CD14-positive monocyte (primary cell): ENCODE measurements at regions not wholly inside any gene's neighbourhood (a gene's known extent, or its start where the extent isn't known, plus 50 kb on each side); places are given as distances from the start of the nearest gene placed in this dataset.

Source experiments
- DNase-seq, 3 donors: peaks; one replicate each; pipeline ENCODE4 v3.0.0-alpha.2; 2011 to 2022
- H2AFZ ChIP-seq: 2 replicates; pipeline ENCODE4 v1.6.0; 2012; ENCODE audit warnings: mild to moderate bottlenecking, low read depth, low read length, inconsistent platforms; ENCODE audit not compliant: insufficient read depth, poor library complexity, severe bottlenecking
- H3K27ac ChIP-seq, 2 donors: 1 replicate in 1 of 2; 2 replicates in 1 of 2; pipeline ENCODE4 v1.5.1; 2012 to 2013; ENCODE audit warnings: low read length in 2 of 2, control low read depth in 1 of 2, inconsistent platforms in 1 of 2, low read depth in 1 of 2, mild to moderate bottlenecking in 1 of 2
- H3K27me3 ChIP-seq, 2 donors: one replicate each; pipeline versions ENCODE4 v1.6.0 to v1.6.1; 2011 to 2013; ENCODE audit warnings: low read length in 2 of 2; ENCODE audit not compliant: control insufficient read depth in 2 of 2, insufficient read depth in 2 of 2
- H3K36me3 ChIP-seq, 2 donors: replicated peaks in 1 of 2; 1 replicate in 1 of 2; 2 replicates in 1 of 2; pipeline versions ENCODE4 v1.5.1 to v1.6.1; 2012 to 2013; ENCODE audit warnings: low read length in 2 of 2, control low read depth in 1 of 2, inconsistent platforms in 1 of 2, mild to moderate bottlenecking in 1 of 2; ENCODE audit not compliant: insufficient read depth in 2 of 2, control insufficient read depth in 1 of 2
- H3K4me1 ChIP-seq, 2 donors: 1 replicate in 1 of 2; 2 replicates in 1 of 2; pipeline versions ENCODE4 v1.5.1 to v1.6.1; 2012 to 2013; ENCODE audit warnings: low read length in 2 of 2, control low read depth in 1 of 2, inconsistent platforms in 1 of 2, mild to moderate bottlenecking in 1 of 2, moderate library complexity in 1 of 2; ENCODE audit not compliant: insufficient read depth in 2 of 2, control insufficient read depth in 1 of 2
- H3K4me2 ChIP-seq: replicated peaks from 2 replicates; pipeline ENCODE3; 2012; ENCODE audit warnings: low read length, moderate library complexity, mild to moderate bottlenecking; ENCODE audit not compliant: poor library complexity, severe bottlenecking; ENCODE audit errors: extremely low read depth
- H3K4me3 ChIP-seq, 3 experiments: fragments of 200-600 bp in 1 of 3; sonication (generic) in 1 of 3; replicated peaks in 1 of 3; 1 replicate in 2 of 3; 2 replicates in 1 of 3; pipeline ENCODE4 v1.5.1; 2011 to 2013; ENCODE audit warnings: low read length in 3 of 3, mild to moderate bottlenecking in 3 of 3, control low read depth in 2 of 3, low read depth in 2 of 3, inconsistent platforms in 1 of 3, moderate library complexity in 1 of 3
- H3K79me2 ChIP-seq: 2 replicates; pipeline ENCODE4 v1.6.0; 2012; ENCODE audit warnings: mild to moderate bottlenecking, control low read depth, inconsistent platforms, low read length, moderate library complexity; ENCODE audit not compliant: insufficient read depth
- H3K9ac ChIP-seq: 2 replicates; pipeline ENCODE4 v1.6.0; 2017; ENCODE audit warnings: low read length, mild to moderate bottlenecking; ENCODE audit not compliant: insufficient read depth, poor library complexity, severe bottlenecking
- H3K9me3 ChIP-seq, 2 donors: replicated peaks in 1 of 2; 1 replicate in 1 of 2; 2 replicates in 1 of 2; pipeline versions ENCODE4 v1.5.1 to v1.6.1; 2012 to 2013; ENCODE audit warnings: low read length in 2 of 2, control low read depth in 1 of 2; ENCODE audit not compliant: control insufficient read depth in 1 of 2, insufficient read depth in 1 of 2
- H4K20me1 ChIP-seq: 2 replicates; pipeline ENCODE4 v1.6.0; 2012; ENCODE audit warnings: mild to moderate bottlenecking, low read length, control low read depth, moderate library complexity; ENCODE audit not compliant: insufficient read depth
- H3K27ac Mint-ChIP-seq, 7 donors: one replicate each; pipeline ENCODE4 v1.8.0; 2020; ENCODE audit warnings: mild to moderate bottlenecking in 7 of 7, mixed read lengths in 7 of 7, moderate library complexity in 6 of 7, inconsistent platforms in 2 of 7
- H3K27me3 Mint-ChIP-seq, 3 donors: one replicate each; pipeline ENCODE4 v1.8.0; 2021 to 2022; ENCODE audit warnings: low read depth in 3 of 3, mild to moderate bottlenecking in 3 of 3, mixed read lengths in 3 of 3, moderate library complexity in 3 of 3, inconsistent platforms in 1 of 3
- H3K36me3 Mint-ChIP-seq, 2 donors: one replicate each; pipeline ENCODE4 v1.8.0; 2020; ENCODE audit warnings: mixed read lengths in 2 of 2, inconsistent platforms in 1 of 2, mild to moderate bottlenecking in 1 of 2
- H3K4me1 Mint-ChIP-seq: one replicate; pipeline ENCODE4 v1.8.0; 2020; ENCODE audit warnings: mild to moderate bottlenecking, mixed read lengths
- H3K4me3 Mint-ChIP-seq, 2 donors: one replicate each; pipeline ENCODE4 v1.8.0; 2020; ENCODE audit warnings: mild to moderate bottlenecking in 2 of 2, mixed read lengths in 2 of 2, moderate library complexity in 1 of 2
- H3K9me3 Mint-ChIP-seq, 7 donors: one replicate each; pipeline ENCODE4 v1.8.0; 2020 to 2022; ENCODE audit warnings: mixed read lengths in 7 of 7, mild to moderate bottlenecking in 6 of 7, moderate library complexity in 6 of 7, inconsistent platforms in 2 of 7
- CTCF ChIP-seq: fragments of 200-600 bp; IDR thresholded peaks from one replicate; pipeline ENCODE4 v1.8.0; 2022; ENCODE audit warnings: antibody characterized with exemption, mild to moderate bottlenecking
- WGBS: methylation state at CpG from one replicate; pipeline ENCODE4 v1.1.5; 2013; ENCODE audit warnings: missing lambda C conversion rate; ENCODE audit not compliant: insufficient coverage; 5-methylcytosine and 5-hydroxymethylcytosine counted together
- intact Hi-C, 2 donors: fragments of 100-400 bp; cut with micrococcal nuclease; formaldehyde crosslinking; loops; one replicate each; pipeline versions ENCODE4 v1.15.0 to v1.15.1; 2023

- intact Hi-C loops = no loop called here
- Mint-ChIP-seq H3K27ac (no peak overlapping the region), H3K9me3 (peaks cover 0 to 12% (median 2%) of the 10 kb centered on the region in 7 donors), H3K36me3 (no peaks in the 10 kb centered on the region), H3K4me3 (no peak overlapping the region), H3K27me3 (peaks cover 1 to 5% (median 4%) of the 10 kb centered on the region in 3 donors), H3K4me1 (no peaks in the 10 kb centered on the region)
- no peaks in the 10 kb centered on the region for H3K27me3 ChIP-seq
- no peaks in the 10 kb centered on the region for H3K9me3 ChIP-seq
- no peaks in the 10 kb centered on the region for H4K20me1 ChIP-seq
- no peak overlapping the region for H3K4me2 ChIP-seq
- no peak overlapping the region for H3K27ac ChIP-seq
- H3K79me2 ChIP-seq = no peaks in the 10 kb centered on the region
- DNase-seq = no peak
- no peak overlapping the region for H2AFZ ChIP-seq
- no peaks in the 10 kb centered on the region for H3K36me3 ChIP-seq
- TF ChIP-seq CTCF = no peak
- H3K4me1 ChIP-seq = no peaks in the 10 kb centered on the region
- H3K4me3 ChIP-seq = no peak overlapping the region
- H3K9ac ChIP-seq = no peak overlapping the region
- WGBS = 0% methylated on average over 1 of the region's 2 CpGs
Observed at GRCh38 chr14:97428808-97429440, 631.7 kb downstream of the VRK1 start.

GRCh38 chr14:97432586-97432985 is 635.4 kb downstream of the VRK1 start:
- no peaks in the 10 kb centered on the region for H4K20me1 ChIP-seq
- H3K27ac Mint-ChIP-seq = no peak overlapping the region
- no peak overlapping the region for H2AFZ ChIP-seq
- no peaks in the 10 kb centered on the region for H3K9me3 ChIP-seq
- no peak for DNase-seq
- no peaks in the 10 kb centered on the region for H3K27me3 ChIP-seq
- no peak overlapping the region for H3K4me3 ChIP-seq
- WGBS = 89% methylated on average over 4 of the region's 6 CpGs
- H3K27me3 Mint-ChIP-seq = peaks cover 0 to 5% (median 2%) of the 10 kb centered on the region in 3 donors
- no peak overlapping the region for H3K9ac ChIP-seq
- TF ChIP-seq CTCF = no peak
- intact Hi-C loops = no loop called here
- no peak overlapping the region for H3K4me2 ChIP-seq
- no peaks in the 10 kb centered on the region for H3K79me2 ChIP-seq
- H3K36me3 Mint-ChIP-seq = no peaks in the 10 kb centered on the region
- no peak overlapping the region for H3K4me3 Mint-ChIP-seq
- no peaks in the 10 kb centered on the region for H3K4me1 Mint-ChIP-seq
- no peaks in the 10 kb centered on the region for H3K4me1 ChIP-seq
- H3K27ac ChIP-seq = no peak overlapping the region
- no peaks in the 10 kb centered on the region for H3K36me3 ChIP-seq
- H3K9me3 Mint-ChIP-seq = peaks cover 0 to 15% (median 3%) of the 10 kb centered on the region in 7 donors
